ENCODE measurements at regions not wholly inside any gene's neighbourhood (a gene's known extent, or its start where the extent isn't known, plus 50 kb on each side); places are given as distances from the start of the nearest gene placed in this dataset.

DNA sequence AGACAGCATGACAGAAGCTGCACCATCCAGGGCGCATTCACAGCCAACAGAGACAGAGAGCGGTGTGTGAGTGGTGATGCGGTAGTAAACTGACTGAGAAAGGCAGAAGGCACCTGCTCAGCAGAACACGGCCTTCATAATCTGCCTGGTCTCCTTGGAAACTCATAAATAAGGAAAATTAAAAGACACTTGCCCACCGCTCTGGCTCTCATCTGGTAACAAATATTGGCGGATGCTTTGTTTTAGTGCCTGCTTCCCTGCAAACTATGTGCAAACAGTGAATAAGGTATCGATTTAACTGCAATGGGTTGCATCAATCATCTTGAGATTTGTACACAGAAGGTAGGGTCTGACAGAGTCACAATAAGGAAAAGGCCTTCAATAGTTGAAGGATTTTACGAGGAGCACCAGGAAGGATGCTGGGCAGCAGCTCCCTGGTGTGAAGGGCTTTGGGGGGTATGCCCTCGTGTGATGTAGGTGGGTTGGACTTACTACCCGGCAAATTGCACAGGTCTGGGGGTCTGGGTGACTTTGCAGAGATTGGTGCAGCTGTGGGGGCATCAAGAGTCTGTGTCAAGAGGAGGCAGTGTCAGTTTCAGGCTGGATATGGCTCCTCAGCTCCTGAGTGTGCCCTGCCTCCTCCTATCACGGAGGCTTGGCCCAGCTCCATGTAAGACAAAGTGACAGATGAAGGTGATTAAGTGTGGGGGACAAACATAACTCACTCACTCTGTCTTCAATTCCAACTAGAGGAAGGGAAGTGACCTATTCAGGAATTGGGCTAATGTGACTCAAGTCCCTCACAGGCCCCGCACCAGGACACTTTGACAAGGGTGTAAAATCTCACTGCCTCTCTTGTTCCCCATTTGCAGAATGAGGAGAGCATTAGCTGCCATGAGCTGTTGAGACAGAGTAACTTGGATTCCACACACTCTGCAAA is 166.7 kb downstream of the ICE1 start:
- TF ChIP-seq, protein P1, sequence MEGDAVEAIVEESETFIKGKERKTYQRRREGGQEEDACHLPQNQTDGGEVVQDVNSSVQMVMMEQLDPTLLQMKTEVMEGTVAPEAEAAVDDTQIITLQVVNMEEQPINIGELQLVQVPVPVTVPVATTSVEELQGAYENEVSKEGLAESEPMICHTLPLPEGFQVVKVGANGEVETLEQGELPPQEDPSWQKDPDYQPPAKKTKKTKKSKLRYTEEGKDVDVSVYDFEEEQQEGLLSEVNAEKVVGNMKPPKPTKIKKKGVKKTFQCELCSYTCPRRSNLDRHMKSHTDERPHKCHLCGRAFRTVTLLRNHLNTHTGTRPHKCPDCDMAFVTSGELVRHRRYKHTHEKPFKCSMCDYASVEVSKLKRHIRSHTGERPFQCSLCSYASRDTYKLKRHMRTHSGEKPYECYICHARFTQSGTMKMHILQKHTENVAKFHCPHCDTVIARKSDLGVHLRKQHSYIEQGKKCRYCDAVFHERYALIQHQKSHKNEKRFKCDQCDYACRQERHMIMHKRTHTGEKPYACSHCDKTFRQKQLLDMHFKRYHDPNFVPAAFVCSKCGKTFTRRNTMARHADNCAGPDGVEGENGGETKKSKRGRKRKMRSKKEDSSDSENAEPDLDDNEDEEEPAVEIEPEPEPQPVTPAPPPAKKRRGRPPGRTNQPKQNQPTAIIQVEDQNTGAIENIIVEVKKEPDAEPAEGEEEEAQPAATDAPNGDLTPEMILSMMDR (IDR thresholded peaks at IDR 0.05; ENCODE audit: low read depth, low read length, missing control alignments) = no peak
- in situ Hi-C loops (cut with HindIII; ENCODE audit: low pct_ligation_motif_present, low sequenced_read_pairs) = no loop called here
- H3K27me3 ChIP-seq (replicated peaks) = no peaks in the 10 kb centered on the region
- H3K27ac ChIP-seq = no peak overlapping the region
- H3K36me3 ChIP-seq (replicated peaks) = no peaks in the 10 kb centered on the region
- no peak for DNase-seq
- no peak overlapping the region for H3K4me3 ChIP-seq (ENCODE audit: low read depth, low read length)

DNA sequence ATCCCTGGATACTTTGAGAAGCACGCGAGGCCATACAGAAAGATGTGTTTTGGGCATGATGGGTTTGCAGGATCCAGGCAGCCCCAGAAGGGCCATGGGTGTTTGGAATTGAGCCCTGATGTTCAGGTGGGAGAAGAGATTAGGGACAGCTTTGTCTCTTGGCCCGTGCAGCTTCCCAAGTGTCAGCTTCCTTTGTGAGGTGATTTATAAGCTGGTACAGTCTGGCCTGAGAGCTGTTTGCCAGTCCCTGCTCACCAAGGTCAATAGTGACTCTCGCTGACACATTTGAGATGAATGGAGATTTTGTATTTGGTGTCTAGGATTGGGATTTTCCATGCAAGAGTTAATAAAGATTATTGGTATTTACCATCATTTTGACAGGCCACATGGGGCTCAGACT is 165.9 kb downstream of the ICE1 start:
- Histone ChIP-seq H3K27me3 (replicated peaks) (no peaks in the 10 kb centered on the region), H3K4me3 (ENCODE audit: low read depth, low read length) (no peak overlapping the region), H3K36me3 (replicated peaks) (no peaks in the 10 kb centered on the region), H3K27ac (no peak overlapping the region)
- TF ChIP-seq, protein P1 (IDR thresholded peaks at IDR 0.05; ENCODE audit: low read depth, low read length, missing control alignments) = no peak
- DNase-seq = no peak
- in situ Hi-C loops (cut with HindIII; ENCODE audit: low pct_ligation_motif_present, low sequenced_read_pairs) = no loop called here

DNA sequence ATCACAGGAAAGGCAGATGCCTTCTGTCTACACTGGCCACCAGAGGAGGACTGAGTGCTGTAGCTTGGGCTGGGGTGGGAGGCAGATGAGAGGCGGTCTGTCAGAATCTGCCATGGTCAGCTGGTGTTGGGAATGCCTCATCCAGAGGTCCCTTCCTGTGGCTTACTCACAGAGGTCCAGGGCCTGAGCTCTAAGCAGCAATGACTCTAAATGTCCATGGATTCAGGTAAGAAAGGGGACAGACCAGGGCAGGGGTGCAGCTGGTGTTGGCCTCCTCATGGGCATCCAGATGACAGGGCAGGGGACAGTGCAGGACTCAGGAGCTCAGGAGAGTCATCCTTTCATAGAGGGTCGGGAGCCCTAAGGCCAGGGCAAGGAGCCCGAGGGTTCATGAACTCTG is 165.0 kb downstream of the ICE1 start:
- Histone ChIP-seq H3K27me3 (replicated peaks) (no peaks in the 10 kb centered on the region), H3K36me3 (replicated peaks) (no peaks in the 10 kb centered on the region), H3K4me3 (ENCODE audit: low read depth, low read length) (no peak overlapping the region), H3K27ac (no peak overlapping the region)
- TF ChIP-seq, protein P1 (IDR thresholded peaks at IDR 0.05; ENCODE audit: low read depth, low read length, missing control alignments) = no peak
- DNase-seq = no peak
- in situ Hi-C loops (cut with HindIII; ENCODE audit: low pct_ligation_motif_present, low sequenced_read_pairs) = no loop called here

DNA sequence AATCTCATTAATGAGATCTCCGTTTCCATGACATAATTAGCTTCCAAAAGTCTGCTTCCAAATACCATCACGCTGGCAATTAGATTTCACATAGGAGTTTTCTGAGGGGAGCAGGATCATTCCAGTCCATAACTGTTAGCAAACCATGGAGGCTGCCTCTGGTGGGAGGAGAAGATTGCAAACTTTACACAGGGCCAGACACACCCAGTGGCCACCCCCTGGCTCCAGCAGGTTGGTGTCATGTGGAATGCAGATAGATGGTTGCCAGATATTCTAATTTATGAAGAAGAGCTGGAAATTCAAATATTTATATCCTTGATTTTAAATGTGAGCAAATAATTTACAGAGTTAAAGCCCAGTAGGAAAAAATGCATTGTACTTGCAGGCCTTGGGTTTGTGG is 164.2 kb downstream of the ICE1 start:
- Histone ChIP-seq H3K27me3 (replicated peaks) (no peaks in the 10 kb centered on the region), H3K4me3 (ENCODE audit: low read depth, low read length) (no peak overlapping the region), H3K36me3 (replicated peaks) (no peaks in the 10 kb centered on the region), H3K27ac (no peak overlapping the region)
- in situ Hi-C loops (cut with HindIII; ENCODE audit: low pct_ligation_motif_present, low sequenced_read_pairs) = no loop called here
- TF ChIP-seq, protein P1 (IDR thresholded peaks at IDR 0.05; ENCODE audit: low read depth, low read length, missing control alignments) = no peak
- no peak for DNase-seq

DNA sequence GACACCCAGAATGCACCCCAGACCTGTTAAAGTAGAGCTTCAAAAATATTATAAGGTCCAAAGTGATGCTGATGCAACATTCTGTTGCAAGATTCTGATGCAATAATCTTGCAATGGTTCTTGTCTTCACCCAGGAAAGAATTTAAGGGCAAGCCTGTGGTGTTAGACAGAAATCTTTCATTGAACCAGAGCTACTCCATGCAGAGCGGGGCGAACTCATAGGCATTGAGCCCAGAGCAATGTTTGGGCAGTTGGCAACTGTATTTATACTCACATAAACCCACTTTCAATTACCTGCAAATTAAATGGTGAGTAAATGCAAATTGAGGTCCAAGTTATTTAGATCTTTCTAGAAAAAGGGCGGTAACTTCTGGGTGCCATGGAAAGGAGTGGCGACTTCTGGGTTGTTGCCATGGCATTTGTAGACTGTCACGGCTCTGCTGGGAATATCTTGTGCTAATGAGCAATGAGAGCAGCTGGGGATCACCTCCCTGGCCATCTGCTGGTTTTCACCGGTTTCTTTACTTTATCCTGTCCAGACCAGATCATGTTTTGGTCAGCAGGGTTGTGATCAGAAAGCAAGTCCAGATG is 163.4 kb downstream of the ICE1 start:
- DNase-seq = no peak
- H3K4me3 ChIP-seq (ENCODE audit: low read depth, low read length) = no peak overlapping the region
- no peaks in the 10 kb centered on the region for H3K36me3 ChIP-seq (replicated peaks)
- TF ChIP-seq, protein P1 (IDR thresholded peaks at IDR 0.05; ENCODE audit: low read depth, low read length, missing control alignments) = no peak
- no peak overlapping the region for H3K27ac ChIP-seq
- in situ Hi-C loops (cut with HindIII; ENCODE audit: low pct_ligation_motif_present, low sequenced_read_pairs) = no loop called here
- H3K27me3 ChIP-seq (replicated peaks) = no peaks in the 10 kb centered on the region
